Uterus (tissue), 2 donors: ENCODE measurements at regions not wholly inside any gene's neighbourhood (a gene's known extent, or its start where the extent isn't known, plus 50 kb on each side); places are given as distances from the start of the nearest gene placed in this dataset.

Experiments used
- POLR2A ChIP-seq, 2 donors: fragments of 450-650 bp; IDR thresholded peaks; one replicate each; pipeline ENCODE4 v1.6.1; 2016; ENCODE audit warnings: antibody characterized with exemption in 2 of 2, mild to moderate bottlenecking in 1 of 2, moderate library complexity in 1 of 2
- TF ChIP-seq, protein P1 (sequence below), 4 experiments: fragments of 200-600 bp in 2 of 4; fragments of 450-650 bp in 2 of 4; sonication (generic) in 2 of 4; IDR thresholded peaks; one replicate each; pipeline ENCODE4 v1.5.1; 2016 to 2019; ENCODE audit warnings: antibody characterized with exemption in 4 of 4, mild to moderate bottlenecking in 2 of 4, moderate library complexity in 1 of 4

DNA sequence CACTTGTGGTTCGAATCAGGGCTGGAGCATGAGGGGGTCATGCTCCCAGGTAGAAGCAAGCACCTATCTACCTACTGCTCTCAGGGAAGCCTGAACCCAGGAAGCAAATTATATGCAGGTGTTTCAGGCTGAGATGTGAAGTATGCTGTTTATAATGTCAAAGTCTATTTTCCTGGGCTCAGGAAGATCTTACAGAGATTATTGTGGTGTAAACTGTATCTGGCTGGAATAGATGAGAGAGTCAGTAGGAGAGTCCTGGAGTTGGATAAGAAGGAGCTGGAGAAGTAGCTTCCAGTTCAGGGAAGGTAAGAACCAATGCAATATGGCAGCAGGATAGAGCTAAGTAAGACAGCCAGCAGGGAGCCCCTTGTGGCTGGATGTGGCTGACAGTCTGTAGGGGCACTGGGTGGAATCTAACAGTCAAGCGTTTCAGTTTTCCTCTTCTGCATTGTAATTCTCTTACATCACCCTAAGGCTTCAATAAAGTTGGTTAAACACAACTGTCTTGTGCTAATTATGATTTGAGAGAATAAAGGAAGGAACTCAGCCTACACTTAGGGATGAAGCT lies 105.9 kb upstream of the EEPD1 start:
- TF ChIP-seq, protein P1, sequence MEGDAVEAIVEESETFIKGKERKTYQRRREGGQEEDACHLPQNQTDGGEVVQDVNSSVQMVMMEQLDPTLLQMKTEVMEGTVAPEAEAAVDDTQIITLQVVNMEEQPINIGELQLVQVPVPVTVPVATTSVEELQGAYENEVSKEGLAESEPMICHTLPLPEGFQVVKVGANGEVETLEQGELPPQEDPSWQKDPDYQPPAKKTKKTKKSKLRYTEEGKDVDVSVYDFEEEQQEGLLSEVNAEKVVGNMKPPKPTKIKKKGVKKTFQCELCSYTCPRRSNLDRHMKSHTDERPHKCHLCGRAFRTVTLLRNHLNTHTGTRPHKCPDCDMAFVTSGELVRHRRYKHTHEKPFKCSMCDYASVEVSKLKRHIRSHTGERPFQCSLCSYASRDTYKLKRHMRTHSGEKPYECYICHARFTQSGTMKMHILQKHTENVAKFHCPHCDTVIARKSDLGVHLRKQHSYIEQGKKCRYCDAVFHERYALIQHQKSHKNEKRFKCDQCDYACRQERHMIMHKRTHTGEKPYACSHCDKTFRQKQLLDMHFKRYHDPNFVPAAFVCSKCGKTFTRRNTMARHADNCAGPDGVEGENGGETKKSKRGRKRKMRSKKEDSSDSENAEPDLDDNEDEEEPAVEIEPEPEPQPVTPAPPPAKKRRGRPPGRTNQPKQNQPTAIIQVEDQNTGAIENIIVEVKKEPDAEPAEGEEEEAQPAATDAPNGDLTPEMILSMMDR (IDR thresholded peaks at IDR 0.05), result no peak
- no peak for TF ChIP-seq POLR2A (IDR thresholded peaks at IDR 0.05)
